Left lobe of liver (tissue), 2 donors: ENCODE measurements at regions not wholly inside any gene's neighbourhood (a gene's known extent, or its start where the extent isn't known, plus 50 kb on each side); places are given as distances from the start of the nearest gene placed in this dataset.

Source experiments
- ATAC-seq: fragments of 200-7000 bp; cut with Tn5 transposase; one replicate; pipeline ENCODE4 v1.9.1; 2020; ENCODE audit warnings: mild to moderate bottlenecking, moderate library complexity
- DNase-seq: peaks from one replicate; pipeline ENCODE4 v3.0.0-alpha.2; 2020; ENCODE audit warnings: low spot score
- donor health status: DM: no; HTN: no; CAD: no; lungs with moderate emphysema.
- donor health status: DM: no; HTN: yes; CAD: no.

- peak; percentile 1 for ATAC-seq
- no peak for DNase-seq
Observed at GRCh38 chr9:134271338-134272301, 54.6 kb upstream of the RXRA start.

GRCh38 chr9:134272302-134273023 lies 53.8 kb upstream of the RXRA start:
- DNase-seq = peak; percentile 84
- peak; percentile 74 for ATAC-seq

- DNase-seq (no peak), ATAC-seq (no peak)
Observed at GRCh38 chr9:134273647-134274046, 52.6 kb upstream of the RXRA start.

DNA sequence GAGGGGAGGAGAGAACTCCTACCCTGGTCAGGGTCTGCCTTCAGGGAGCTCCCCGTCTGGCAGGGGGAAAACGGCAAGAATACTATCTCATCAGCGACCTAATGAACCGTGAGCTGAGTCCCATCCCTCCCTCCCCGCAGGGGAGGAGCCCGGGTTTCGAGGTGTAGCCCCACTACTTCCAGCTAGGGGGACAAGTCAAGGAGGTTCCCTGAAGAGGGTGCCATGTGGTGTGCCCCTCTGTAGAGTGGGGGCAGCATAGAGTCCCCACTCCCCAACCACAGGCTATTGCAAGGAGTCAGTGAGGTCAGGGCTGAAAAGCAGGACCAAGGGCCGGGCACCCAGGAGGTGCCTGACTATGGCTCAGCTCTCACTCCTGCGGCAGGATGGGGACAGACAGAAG lies 50.9 kb upstream of the RXRA start:
- DNase-seq = no peak
- no peak for ATAC-seq

DNA sequence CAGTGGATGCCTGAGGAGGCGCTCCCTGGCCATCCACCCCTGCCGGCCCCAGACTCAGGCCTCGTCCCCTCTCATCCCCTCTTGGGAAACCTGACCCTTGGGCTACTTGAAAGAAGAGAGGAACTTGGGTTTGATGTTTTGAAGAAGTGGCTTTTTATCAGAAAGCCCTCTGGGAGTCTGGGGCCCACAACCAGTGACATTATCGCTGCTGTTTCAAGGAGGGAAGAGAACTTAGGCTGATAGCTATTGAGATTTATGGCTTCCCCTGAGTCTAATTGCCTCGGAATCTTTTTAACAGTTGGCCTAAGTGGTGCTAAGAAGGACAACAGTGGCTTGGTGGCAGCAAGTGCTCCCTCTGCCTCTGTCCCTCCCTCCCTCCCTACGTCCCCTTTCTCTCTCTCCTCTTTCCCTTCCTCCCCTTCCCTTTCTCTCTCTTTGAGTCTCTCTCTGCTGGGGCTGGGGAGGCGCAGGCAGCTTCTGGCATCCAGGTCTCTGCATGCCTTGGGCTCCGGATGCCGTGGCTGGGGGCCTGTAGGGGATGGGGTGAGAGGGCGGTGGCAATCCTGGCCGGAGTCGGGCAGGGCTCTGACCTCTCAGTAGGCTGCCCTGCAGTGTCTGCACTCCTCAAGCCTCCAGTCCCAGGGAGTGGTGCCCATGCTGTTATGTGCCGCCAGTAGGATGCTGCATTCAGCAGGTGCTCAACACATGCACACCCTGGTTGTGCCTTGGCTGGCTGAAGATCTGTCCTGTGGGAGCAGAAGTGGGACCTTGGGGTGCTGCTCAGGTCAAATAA lies 49.6 kb upstream of the RXRA start:
- ATAC-seq (no peak), DNase-seq (no peak)
